Stromal cell of bone marrow (primary cell): ENCODE measurements at regions not wholly inside any gene's neighbourhood (a gene's known extent, or its start where the extent isn't known, plus 50 kb on each side); places are given as distances from the start of the nearest gene placed in this dataset.

Experiments used
- DNase-seq: peaks from one replicate; pipeline ENCODE4 v3.0.0-alpha.2; 2012; ENCODE audit warnings: low read depth

GRCh38 chr14:98234208-98234607 is 1037.8 kb downstream of the BCL11B start:
- DNase-seq, result peak; percentile 6

- DNase-seq, result no peak
Measured at GRCh38 chr14:98236314-98236713, 1035.7 kb downstream of the BCL11B start.

GRCh38 chr14:98237939-98238338 is 1034.1 kb downstream of the BCL11B start:
- no peak for DNase-seq

- no peak for DNase-seq
Measured at GRCh38 chr14:98240376-98240775, 1031.6 kb downstream of the BCL11B start.

- DNase-seq, result no peak
Measured at GRCh38 chr14:98242903-98243302, 1029.1 kb downstream of the BCL11B start.

GRCh38 chr14:98243332-98243731 is 1028.7 kb downstream of the BCL11B start:
- DNase-seq, result no peak

- no peak for DNase-seq
Measured at GRCh38 chr14:98244162-98244948, 1027.6 kb downstream of the BCL11B start.

- no peak for DNase-seq
Measured at GRCh38 chr14:98244966-98245569, 1026.9 kb downstream of the BCL11B start.

- DNase-seq, result no peak
Measured at GRCh38 chr14:98249057-98249456, 1022.9 kb downstream of the BCL11B start.

- DNase-seq, result no peak
Measured at GRCh38 chr14:98249476-98249875, 1022.5 kb downstream of the BCL11B start.

- DNase-seq, result no peak
Measured at GRCh38 chr14:98252820-98253219, 1019.2 kb downstream of the BCL11B start.

- no peak for DNase-seq
Measured at GRCh38 chr14:98259881-98260280, 1012.1 kb downstream of the BCL11B start.

GRCh38 chr14:98262566-98262965 is 1009.4 kb downstream of the BCL11B start:
- DNase-seq, result no peak

GRCh38 chr14:98269533-98269932 is 1002.5 kb downstream of the BCL11B start:
- no peak for DNase-seq

GRCh38 chr14:98270201-98270600 is 1001.8 kb downstream of the BCL11B start:
- DNase-seq, result no peak

GRCh38 chr14:98274596-98274995 is 997.4 kb downstream of the BCL11B start:
- no peak for DNase-seq

GRCh38 chr14:98278800-98279199 is 993.2 kb downstream of the BCL11B start:
- no peak for DNase-seq

- DNase-seq, result no peak
Measured at GRCh38 chr14:98280436-98280835, 991.6 kb downstream of the BCL11B start.

- no peak for DNase-seq
Measured at GRCh38 chr14:98288825-98289224, 983.2 kb downstream of the BCL11B start.

- DNase-seq, result no peak
Measured at GRCh38 chr14:98290596-98290995, 981.4 kb downstream of the BCL11B start.

GRCh38 chr14:98292191-98292590 is 979.8 kb downstream of the BCL11B start:
- DNase-seq, result no peak

GRCh38 chr14:98293576-98293975 is 978.4 kb downstream of the BCL11B start:
- DNase-seq, result no peak

- DNase-seq, result no peak
Measured at GRCh38 chr14:98296895-98297294, 975.1 kb downstream of the BCL11B start.

GRCh38 chr14:98297567-98297966 is 974.4 kb downstream of the BCL11B start:
- no peak for DNase-seq
